ENCODE measurements at regions not wholly inside any gene's neighbourhood (a gene's known extent, or its start where the extent isn't known, plus 50 kb on each side); places are given as distances from the start of the nearest gene placed in this dataset.

GRCh38 chr19:32165141-32165540 is 180.3 kb upstream of the ZNF507 start:
- TF ChIP-seq POLR2A (IDR thresholded peaks at IDR 0.05; ENCODE audit: low read depth, low read length), result no peak
- TF ChIP-seq TAF1 (IDR thresholded peaks at IDR 0.05; ENCODE audit: low read depth, low read length), result no peak
- no peak for TF ChIP-seq POLR2AphosphoS5 (IDR thresholded peaks at IDR 0.05; ENCODE audit: low read depth, low read length)
- TF ChIP-seq POU2F2 (IDR thresholded peaks at IDR 0.05; ENCODE audit: low read depth, low read length), result no peak
- TF ChIP-seq SPI1 (IDR thresholded peaks at IDR 0.05; ENCODE audit: low read depth, low read length), result no peak
- no peak for TF ChIP-seq PAX5 (IDR thresholded peaks at IDR 0.05; ENCODE audit: insufficient read depth, low read length, severe bottlenecking)
